ENCODE measurements at regions not wholly inside any gene's neighbourhood (a gene's known extent, or its start where the extent isn't known, plus 50 kb on each side); places are given as distances from the start of the nearest gene placed in this dataset.
"Not testable (repeated sequence)": the region's sequence is repeated elsewhere in the genome, so short reads cannot be mapped to it uniquely, and the experiment has no call there.

- no peak overlapping the region for H3K27ac ChIP-seq (ENCODE audit: low read depth, low read length)
- H3K9ac ChIP-seq (ENCODE audit: low read depth in 1 of 2, low read length in 2 of 2), result no peak overlapping the region
- no peaks in the 10 kb centered on the region for H3K27me3 ChIP-seq (ENCODE audit: control insufficient read depth in 1 of 2, insufficient read depth in 2 of 2, low read length in 2 of 2)
- no peaks in the 10 kb centered on the region for H3K4me1 ChIP-seq (ENCODE audit: control insufficient read depth in 1 of 2, insufficient read depth in 2 of 2, low read length in 2 of 2)
- H3K4me3 ChIP-seq (ENCODE audit: low read depth in 1 of 2, low read length in 2 of 2), result no peak overlapping the region
- no peaks in the 10 kb centered on the region for H3K9me3 ChIP-seq (ENCODE audit: control insufficient read depth in 1 of 2, low read length in 2 of 2)
- no peaks in the 10 kb centered on the region for H3K36me3 ChIP-seq (ENCODE audit: control insufficient read depth in 1 of 2, insufficient read depth in 2 of 2, low read length in 2 of 2)
Observed at GRCh38 chr9:88873635-88874034, 117.6 kb upstream of the S1PR3 start.

DNA sequence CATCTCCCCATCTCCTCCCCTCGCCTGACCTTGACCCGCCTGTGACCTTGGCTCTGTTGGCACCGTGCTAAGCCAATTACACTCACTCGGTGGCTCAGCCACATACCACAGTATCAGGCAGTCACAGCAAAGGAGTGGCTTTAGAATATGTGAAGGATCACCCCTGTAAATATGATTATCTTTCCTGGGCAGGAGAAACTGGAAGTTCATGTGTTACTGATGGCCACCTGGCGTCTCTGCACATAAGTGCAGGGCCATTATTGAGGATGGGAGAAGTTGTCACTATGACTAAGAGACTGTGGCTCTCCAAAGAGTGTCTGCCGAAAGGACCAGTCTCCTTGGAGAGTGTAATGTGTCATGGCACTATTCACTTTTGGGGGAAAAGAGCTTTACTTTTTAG, 116.9 kb upstream of the S1PR3 start:
- Histone ChIP-seq H3K36me3 (ENCODE audit: control insufficient read depth in 1 of 2, insufficient read depth in 2 of 2, low read length in 2 of 2) (no peaks in the 10 kb centered on the region), H3K9me3 (ENCODE audit: control insufficient read depth in 1 of 2, low read length in 2 of 2) (no peaks in the 10 kb centered on the region), H3K27ac (ENCODE audit: low read depth, low read length) (no peak overlapping the region), H3K4me3 (ENCODE audit: low read depth in 1 of 2, low read length in 2 of 2) (no peak overlapping the region), H3K9ac (ENCODE audit: low read depth in 1 of 2, low read length in 2 of 2) (no peak overlapping the region), H3K27me3 (ENCODE audit: control insufficient read depth in 1 of 2, insufficient read depth in 2 of 2, low read length in 2 of 2) (no peaks in the 10 kb centered on the region), H3K4me1 (ENCODE audit: control insufficient read depth in 1 of 2, insufficient read depth in 2 of 2, low read length in 2 of 2) (no peaks in the 10 kb centered on the region)

DNA sequence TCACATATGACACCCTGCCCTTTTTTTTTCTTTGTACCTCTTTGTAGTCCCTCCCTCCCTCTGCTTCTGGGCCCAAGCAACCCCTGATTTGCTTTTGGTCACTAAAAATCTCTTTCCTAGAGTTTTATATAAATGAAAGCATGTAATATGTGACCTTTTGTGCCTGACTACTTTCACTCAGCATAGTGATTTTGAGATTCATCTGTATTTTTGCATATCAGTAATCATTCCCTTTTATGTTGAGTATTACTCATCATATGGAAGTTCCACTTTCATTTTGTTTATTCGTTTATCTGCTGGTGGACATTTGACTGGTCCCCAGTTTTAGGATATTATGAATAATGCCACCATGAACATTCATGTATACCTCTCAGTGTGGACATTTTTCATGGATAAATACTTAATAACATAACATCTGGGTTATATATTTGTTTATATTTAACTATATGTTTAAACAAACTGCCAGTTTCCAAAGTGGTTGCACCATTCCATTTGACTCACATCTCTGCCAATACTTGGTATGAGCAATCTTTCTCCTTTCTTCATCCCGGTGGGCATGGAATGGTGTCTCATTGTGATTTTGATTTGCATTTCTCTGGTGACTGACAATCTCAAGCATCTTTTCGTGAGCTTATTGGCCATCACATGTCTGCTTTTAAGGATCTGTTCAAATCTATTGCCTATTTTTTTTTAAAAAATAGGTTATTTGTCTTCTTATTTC, 115.7 kb upstream of the S1PR3 start:
- no peaks in the 10 kb centered on the region for H3K36me3 ChIP-seq (ENCODE audit: control insufficient read depth in 1 of 2, insufficient read depth in 2 of 2, low read length in 2 of 2)
- no peaks in the 10 kb centered on the region for H3K9me3 ChIP-seq (ENCODE audit: control insufficient read depth in 1 of 2, low read length in 2 of 2)
- H3K4me3 ChIP-seq (ENCODE audit: low read depth in 1 of 2, low read length in 2 of 2), result no peak overlapping the region
- no peak overlapping the region for H3K9ac ChIP-seq (ENCODE audit: low read depth in 1 of 2, low read length in 2 of 2)
- H3K4me1 ChIP-seq (ENCODE audit: control insufficient read depth in 1 of 2, insufficient read depth in 2 of 2, low read length in 2 of 2), result no peaks in the 10 kb centered on the region
- H3K27ac ChIP-seq (ENCODE audit: low read depth, low read length), result no peak overlapping the region
- no peaks in the 10 kb centered on the region for H3K27me3 ChIP-seq (ENCODE audit: control insufficient read depth in 1 of 2, insufficient read depth in 2 of 2, low read length in 2 of 2)

DNA sequence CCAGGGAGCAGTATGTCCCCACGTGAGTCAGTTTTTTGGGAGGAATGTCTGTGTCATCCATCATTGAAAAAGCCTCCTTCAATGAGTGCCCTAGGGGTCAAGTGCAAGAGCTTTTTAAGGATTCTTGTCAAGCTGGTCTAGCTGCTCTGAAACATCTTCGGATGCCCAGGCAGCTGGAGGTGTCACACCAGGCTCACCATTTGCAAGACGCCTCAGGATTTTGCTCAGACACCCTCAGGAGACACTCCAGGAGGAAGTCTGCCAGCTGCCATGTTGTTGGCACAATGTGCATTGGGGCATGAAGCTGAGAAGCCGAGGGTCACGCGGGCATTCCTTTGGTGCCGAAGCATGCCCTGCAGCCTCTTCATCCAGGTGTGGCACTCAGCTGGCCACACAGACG, 111.1 kb upstream of the S1PR3 start:
- no peaks in the 10 kb centered on the region for H3K27me3 ChIP-seq (ENCODE audit: control insufficient read depth in 1 of 2, insufficient read depth in 2 of 2, low read length in 2 of 2)
- no peak overlapping the region for H3K9ac ChIP-seq (ENCODE audit: low read depth in 1 of 2, low read length in 2 of 2)
- H3K9me3 ChIP-seq (ENCODE audit: control insufficient read depth in 1 of 2, low read length in 2 of 2), result no peaks in the 10 kb centered on the region
- H3K27ac ChIP-seq (ENCODE audit: low read depth, low read length), result no peak overlapping the region
- H3K36me3 ChIP-seq (ENCODE audit: control insufficient read depth in 1 of 2, insufficient read depth in 2 of 2, low read length in 2 of 2), result no peaks in the 10 kb centered on the region
- no peaks in the 10 kb centered on the region for H3K4me1 ChIP-seq (ENCODE audit: control insufficient read depth in 1 of 2, insufficient read depth in 2 of 2, low read length in 2 of 2)
- H3K4me3 ChIP-seq (ENCODE audit: low read depth in 1 of 2, low read length in 2 of 2), result no peak overlapping the region

DNA sequence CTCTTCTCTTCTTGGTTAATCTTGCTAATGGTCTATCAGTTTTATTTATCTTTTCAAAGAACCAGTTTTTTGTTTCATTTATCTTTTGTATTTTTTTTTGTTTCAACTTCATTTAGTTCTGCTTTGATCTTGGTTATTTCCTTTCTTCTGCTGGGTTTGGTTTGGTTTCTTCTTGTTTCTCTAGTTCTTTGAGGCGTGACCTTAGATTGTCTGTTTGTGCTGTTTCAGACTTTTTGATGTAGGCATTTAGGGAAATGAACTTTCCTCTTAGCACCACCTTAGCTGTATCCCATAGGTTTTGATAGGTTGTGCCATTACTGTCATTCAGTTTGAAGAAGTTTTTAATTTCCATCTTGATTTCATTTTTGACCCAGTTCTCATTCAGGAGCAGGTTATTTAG, 107.0 kb upstream of the S1PR3 start:
- not testable (repeated sequence) for H3K4me3 ChIP-seq (ENCODE audit: low read depth in 1 of 2, low read length in 2 of 2); H3K36me3 ChIP-seq (ENCODE audit: control insufficient read depth in 1 of 2, insufficient read depth in 2 of 2, low read length in 2 of 2); H3K27ac ChIP-seq (ENCODE audit: low read depth, low read length); H3K9me3 ChIP-seq (ENCODE audit: control insufficient read depth in 1 of 2, low read length in 2 of 2); H3K4me1 ChIP-seq (ENCODE audit: control insufficient read depth in 1 of 2, insufficient read depth in 2 of 2, low read length in 2 of 2); H3K9ac ChIP-seq (ENCODE audit: low read depth in 1 of 2, low read length in 2 of 2); H3K27me3 ChIP-seq (ENCODE audit: control insufficient read depth in 1 of 2, insufficient read depth in 2 of 2, low read length in 2 of 2)

- not testable (repeated sequence) for H3K4me3 ChIP-seq (ENCODE audit: low read depth in 1 of 2, low read length in 2 of 2); H3K27me3 ChIP-seq (ENCODE audit: control insufficient read depth in 1 of 2, insufficient read depth in 2 of 2, low read length in 2 of 2); H3K4me1 ChIP-seq (ENCODE audit: control insufficient read depth in 1 of 2, insufficient read depth in 2 of 2, low read length in 2 of 2); H3K27ac ChIP-seq (ENCODE audit: low read depth, low read length); H3K9me3 ChIP-seq (ENCODE audit: control insufficient read depth in 1 of 2, low read length in 2 of 2); H3K36me3 ChIP-seq (ENCODE audit: control insufficient read depth in 1 of 2, insufficient read depth in 2 of 2, low read length in 2 of 2); H3K9ac ChIP-seq (ENCODE audit: low read depth in 1 of 2, low read length in 2 of 2)
Observed at GRCh38 chr9:88886762-88887161, 104.5 kb upstream of the S1PR3 start.

DNA sequence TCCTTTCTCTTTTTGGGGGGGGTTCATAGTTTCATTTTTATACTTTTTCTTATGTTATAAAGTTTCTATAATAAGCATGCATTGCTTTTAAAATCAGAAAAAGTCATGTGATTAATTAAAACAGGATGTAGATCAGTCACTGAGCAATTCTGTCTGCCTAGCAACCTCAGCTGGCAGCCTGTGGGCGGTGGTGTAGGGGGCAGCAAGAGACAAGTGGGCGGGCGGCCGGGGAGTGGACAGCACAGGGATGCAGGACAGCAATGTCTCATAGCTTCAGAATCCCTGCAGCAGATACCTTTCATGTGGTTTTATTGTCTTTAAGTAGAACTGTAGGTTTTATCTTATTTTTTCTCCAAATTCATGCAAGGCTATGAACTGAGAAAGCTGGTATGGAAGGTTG, 101.9 kb upstream of the S1PR3 start:
- H3K9me3 ChIP-seq (ENCODE audit: control insufficient read depth in 1 of 2, low read length in 2 of 2), result no peaks in the 10 kb centered on the region
- no peak overlapping the region for H3K9ac ChIP-seq (ENCODE audit: low read depth in 1 of 2, low read length in 2 of 2)
- H3K36me3 ChIP-seq (ENCODE audit: control insufficient read depth in 1 of 2, insufficient read depth in 2 of 2, low read length in 2 of 2), result no peaks in the 10 kb centered on the region
- H3K27me3 ChIP-seq (ENCODE audit: control insufficient read depth in 1 of 2, insufficient read depth in 2 of 2, low read length in 2 of 2), result peaks cover 0 to 5% of the 10 kb centered on the region in 2 donors
- H3K4me3 ChIP-seq (ENCODE audit: low read depth in 1 of 2, low read length in 2 of 2), result no peak overlapping the region
- no peaks in the 10 kb centered on the region for H3K4me1 ChIP-seq (ENCODE audit: control insufficient read depth in 1 of 2, insufficient read depth in 2 of 2, low read length in 2 of 2)
- no peak overlapping the region for H3K27ac ChIP-seq (ENCODE audit: low read depth, low read length)

DNA sequence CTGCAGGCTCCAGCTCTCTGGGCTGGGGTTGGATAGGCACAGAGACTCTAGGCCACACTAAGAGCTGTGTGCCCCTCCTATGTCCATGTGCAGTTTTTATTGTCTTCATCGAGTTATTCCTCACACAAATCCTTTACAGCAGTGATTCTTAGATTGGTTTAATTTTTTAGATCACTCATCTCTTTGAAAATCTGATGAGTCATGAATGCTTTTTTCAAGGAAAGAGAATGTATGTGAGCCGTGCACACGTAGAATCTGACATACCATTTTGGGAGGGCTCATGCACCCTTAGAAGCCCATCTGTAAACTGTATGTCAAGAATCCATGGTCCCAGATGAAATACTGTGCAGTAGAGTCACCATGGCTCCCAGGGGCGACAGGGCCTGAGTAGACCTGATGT, 100.7 kb upstream of the S1PR3 start:
- no peak overlapping the region for H3K4me3 ChIP-seq (ENCODE audit: low read depth in 1 of 2, low read length in 2 of 2)
- H3K36me3 ChIP-seq (ENCODE audit: control insufficient read depth in 1 of 2, insufficient read depth in 2 of 2, low read length in 2 of 2), result no peaks in the 10 kb centered on the region
- H3K4me1 ChIP-seq (ENCODE audit: control insufficient read depth in 1 of 2, insufficient read depth in 2 of 2, low read length in 2 of 2), result no peaks in the 10 kb centered on the region
- no peak overlapping the region for H3K27ac ChIP-seq (ENCODE audit: low read depth, low read length)
- H3K9ac ChIP-seq (ENCODE audit: low read depth in 1 of 2, low read length in 2 of 2), result no peak overlapping the region
- H3K27me3 ChIP-seq (ENCODE audit: control insufficient read depth in 1 of 2, insufficient read depth in 2 of 2, low read length in 2 of 2), result peaks cover 0 to 5% of the 10 kb centered on the region in 2 donors
- H3K9me3 ChIP-seq (ENCODE audit: control insufficient read depth in 1 of 2, low read length in 2 of 2), result no peaks in the 10 kb centered on the region

GRCh38 chr9:88891040-88891439, 100.2 kb upstream of the S1PR3 start:
- Histone ChIP-seq H3K9me3 (ENCODE audit: control insufficient read depth in 1 of 2, low read length in 2 of 2) (no peaks in the 10 kb centered on the region), H3K4me1 (ENCODE audit: control insufficient read depth in 1 of 2, insufficient read depth in 2 of 2, low read length in 2 of 2) (no peaks in the 10 kb centered on the region), H3K27me3 (ENCODE audit: control insufficient read depth in 1 of 2, insufficient read depth in 2 of 2, low read length in 2 of 2) (peaks cover 0 to 5% of the 10 kb centered on the region in 2 donors), H3K27ac (ENCODE audit: low read depth, low read length) (no peak overlapping the region), H3K4me3 (ENCODE audit: low read depth in 1 of 2, low read length in 2 of 2) (no peak overlapping the region), H3K36me3 (ENCODE audit: control insufficient read depth in 1 of 2, insufficient read depth in 2 of 2, low read length in 2 of 2) (no peaks in the 10 kb centered on the region), H3K9ac (ENCODE audit: low read depth in 1 of 2, low read length in 2 of 2) (no peak overlapping the region)

- Histone ChIP-seq H3K36me3 (ENCODE audit: control insufficient read depth in 1 of 2, insufficient read depth in 2 of 2, low read length in 2 of 2) (no peaks in the 10 kb centered on the region), H3K27me3 (ENCODE audit: control insufficient read depth in 1 of 2, insufficient read depth in 2 of 2, low read length in 2 of 2) (peaks cover 0 to 5% of the 10 kb centered on the region in 2 donors), H3K9ac (ENCODE audit: low read depth in 1 of 2, low read length in 2 of 2) (no peak overlapping the region), H3K9me3 (ENCODE audit: control insufficient read depth in 1 of 2, low read length in 2 of 2) (no peaks in the 10 kb centered on the region), H3K4me3 (ENCODE audit: low read depth in 1 of 2, low read length in 2 of 2) (no peak overlapping the region), H3K4me1 (ENCODE audit: control insufficient read depth in 1 of 2, insufficient read depth in 2 of 2, low read length in 2 of 2) (no peaks in the 10 kb centered on the region), H3K27ac (ENCODE audit: low read depth, low read length) (no peak overlapping the region)
Observed at GRCh38 chr9:88892724-88893123, 98.5 kb upstream of the S1PR3 start.

- H3K4me3 ChIP-seq (ENCODE audit: low read depth in 1 of 2, low read length in 2 of 2), result no peak overlapping the region
- no peaks in the 10 kb centered on the region for H3K9me3 ChIP-seq (ENCODE audit: control insufficient read depth in 1 of 2, low read length in 2 of 2)
- no peak overlapping the region for H3K27ac ChIP-seq (ENCODE audit: low read depth, low read length)
- peaks cover 0 to 2% of the 10 kb centered on the region in 2 donors for H3K27me3 ChIP-seq (ENCODE audit: control insufficient read depth in 1 of 2, insufficient read depth in 2 of 2, low read length in 2 of 2)
- no peak overlapping the region for H3K9ac ChIP-seq (ENCODE audit: low read depth in 1 of 2, low read length in 2 of 2)
- H3K36me3 ChIP-seq (ENCODE audit: control insufficient read depth in 1 of 2, insufficient read depth in 2 of 2, low read length in 2 of 2), result no peaks in the 10 kb centered on the region
- H3K4me1 ChIP-seq (ENCODE audit: control insufficient read depth in 1 of 2, insufficient read depth in 2 of 2, low read length in 2 of 2), result no peaks in the 10 kb centered on the region
Observed at GRCh38 chr9:88897081-88897480, 94.2 kb upstream of the S1PR3 start.
